ENCODE measurements at regions not wholly inside any gene's neighbourhood (a gene's known extent, or its start where the extent isn't known, plus 50 kb on each side); places are given as distances from the start of the nearest gene placed in this dataset.
"Not testable (repeated sequence)": the region's sequence is repeated elsewhere in the genome, so short reads cannot be mapped to it uniquely, and the experiment has no call there.

GRCh38 chr7:70846208-70846607 lies 285.7 kb upstream of the GALNT17 start:
- DNase-seq = no peak

- DNase-seq = no peak
Measured at GRCh38 chr7:70849580-70850235, 282.2 kb upstream of the GALNT17 start.

GRCh38 chr7:70855373-70855772 lies 276.6 kb upstream of the GALNT17 start:
- DNase-seq = no peak

- DNase-seq = peak; percentile 17 to 19
Measured at GRCh38 chr7:70856901-70857630, 274.9 kb upstream of the GALNT17 start.

- DNase-seq = no peak
Measured at GRCh38 chr7:70857793-70858545, 274.0 kb upstream of the GALNT17 start.

- DNase-seq = no peak
Measured at GRCh38 chr7:70867513-70867912, 264.4 kb upstream of the GALNT17 start.

DNA sequence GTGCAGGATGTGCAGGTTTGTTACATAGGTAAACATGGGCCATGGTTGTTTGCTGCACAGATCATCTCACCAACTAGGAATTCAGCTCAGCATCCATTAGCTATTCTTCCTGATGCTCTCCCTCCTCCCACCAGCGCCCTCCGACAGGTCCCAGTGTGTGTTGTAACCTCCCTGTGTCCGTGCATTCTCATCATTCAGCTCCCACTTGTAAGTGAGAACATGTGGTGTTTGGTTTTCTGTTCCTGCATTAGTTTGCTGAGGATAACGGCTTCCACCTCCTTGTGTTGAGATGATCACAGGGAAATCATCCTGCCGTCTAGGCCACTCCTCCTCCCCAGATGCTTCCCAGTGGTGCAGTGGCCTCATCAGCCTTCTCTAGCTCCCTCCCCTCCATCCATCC lies 261.6 kb upstream of the GALNT17 start:
- no peak for DNase-seq

GRCh38 chr7:70872188-70872587 lies 259.8 kb upstream of the GALNT17 start:
- no peak for DNase-seq

GRCh38 chr7:70881167-70881847 lies 250.6 kb upstream of the GALNT17 start:
- no peak for DNase-seq

- no peak for DNase-seq
Measured at GRCh38 chr7:70883750-70884439, 248.0 kb upstream of the GALNT17 start.

DNA sequence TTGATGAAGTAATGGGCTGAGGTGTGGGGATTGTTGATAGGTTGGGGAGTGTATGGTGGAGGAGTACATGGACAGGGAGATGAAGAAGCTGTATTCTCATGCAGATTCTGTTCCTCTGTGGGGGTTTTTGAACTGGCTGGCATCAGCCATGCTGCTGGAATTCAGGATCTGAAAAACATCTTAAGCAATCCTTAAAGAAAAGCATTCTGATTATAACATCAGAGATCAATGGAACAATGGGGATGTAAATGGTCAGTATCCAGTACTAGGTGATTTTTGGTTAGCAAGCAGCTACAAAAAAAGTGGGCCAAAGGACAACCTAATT lies 247.5 kb upstream of the GALNT17 start:
- no peak for DNase-seq

- DNase-seq = no peak
Measured at GRCh38 chr7:70884809-70885208, 247.1 kb upstream of the GALNT17 start.

DNA sequence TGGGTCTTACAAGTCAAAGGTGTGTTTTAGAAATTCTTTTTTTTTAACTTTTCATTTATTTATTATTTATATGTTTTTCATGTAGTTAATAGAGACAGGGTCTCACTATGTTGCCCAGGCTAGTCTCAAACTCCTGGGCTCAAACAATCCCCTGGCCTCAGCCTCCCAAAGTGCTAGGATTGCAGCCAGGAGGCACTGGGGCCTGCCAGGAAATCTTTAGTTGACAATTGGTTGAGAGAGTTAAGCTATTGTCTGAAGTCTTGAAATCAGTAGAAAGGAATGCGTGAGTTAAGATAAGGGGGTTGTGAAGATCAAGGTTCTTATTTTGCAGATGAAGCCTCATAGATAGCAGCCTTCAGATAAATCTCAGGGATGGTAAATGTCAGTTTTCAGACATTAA lies 245.4 kb upstream of the GALNT17 start:
- no peak for DNase-seq

DNA sequence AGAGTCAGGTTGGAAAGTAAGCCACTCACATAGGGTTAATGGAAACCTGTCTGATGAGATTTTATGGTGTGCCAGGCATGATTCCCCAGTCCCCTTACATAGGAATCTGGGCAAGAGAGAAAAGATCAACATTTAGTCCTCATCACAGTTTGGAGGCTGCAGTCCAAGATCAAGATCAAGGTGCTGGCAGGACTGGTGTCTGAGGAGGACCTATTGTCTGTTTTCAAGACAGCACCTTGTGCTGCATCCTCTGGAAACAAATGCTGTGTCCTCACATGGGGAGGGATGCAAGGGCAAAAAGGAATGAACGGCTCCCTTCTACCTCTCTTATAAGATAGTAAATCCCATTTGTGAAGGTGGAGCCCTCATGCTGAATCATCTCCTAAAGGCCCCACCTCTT lies 244.8 kb upstream of the GALNT17 start:
- no peak for DNase-seq

GRCh38 chr7:70890147-70890969 lies 241.6 kb upstream of the GALNT17 start:
- no peak for DNase-seq

- DNase-seq = no peak
Measured at GRCh38 chr7:70893422-70893821, 238.5 kb upstream of the GALNT17 start.

DNA sequence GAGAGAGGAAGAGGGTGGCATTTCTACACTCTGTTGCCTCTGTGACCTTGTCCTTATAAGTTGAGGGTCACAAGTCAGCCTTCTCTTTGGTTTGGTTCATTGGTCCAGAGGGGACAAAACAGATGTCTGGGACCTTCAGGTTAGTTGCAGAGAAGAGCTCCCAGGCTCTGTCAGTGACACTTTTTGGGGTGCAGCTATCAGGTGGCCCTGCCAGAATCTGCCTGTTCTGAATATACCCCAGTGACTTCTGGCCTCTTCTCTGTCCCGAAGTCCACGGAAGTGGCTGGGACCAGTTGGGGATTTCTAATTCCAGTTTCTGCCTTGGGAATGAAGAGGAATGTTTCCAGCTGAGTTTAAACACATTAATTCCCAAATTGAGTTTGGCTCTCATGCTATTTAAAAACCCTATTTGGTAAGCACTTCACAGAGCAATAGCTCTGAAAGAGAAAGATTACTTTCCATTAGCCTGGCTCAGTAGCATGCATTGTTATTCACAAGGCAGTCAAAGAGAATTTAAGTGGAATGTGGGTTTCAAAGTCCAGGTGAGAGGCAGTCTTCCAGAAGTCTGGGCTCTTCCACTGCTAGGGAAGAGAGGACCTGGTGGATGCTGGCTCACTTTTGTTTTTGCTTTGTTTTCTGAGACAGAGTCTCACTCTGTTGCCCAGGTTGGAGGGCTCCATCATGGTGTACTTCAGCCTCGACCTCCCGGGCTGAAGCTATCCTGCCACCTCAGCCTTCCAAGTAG lies 237.8 kb upstream of the GALNT17 start:
- DNase-seq = no peak

GRCh38 chr7:70894799-70895198 lies 237.1 kb upstream of the GALNT17 start:
- no peak for DNase-seq

DNA sequence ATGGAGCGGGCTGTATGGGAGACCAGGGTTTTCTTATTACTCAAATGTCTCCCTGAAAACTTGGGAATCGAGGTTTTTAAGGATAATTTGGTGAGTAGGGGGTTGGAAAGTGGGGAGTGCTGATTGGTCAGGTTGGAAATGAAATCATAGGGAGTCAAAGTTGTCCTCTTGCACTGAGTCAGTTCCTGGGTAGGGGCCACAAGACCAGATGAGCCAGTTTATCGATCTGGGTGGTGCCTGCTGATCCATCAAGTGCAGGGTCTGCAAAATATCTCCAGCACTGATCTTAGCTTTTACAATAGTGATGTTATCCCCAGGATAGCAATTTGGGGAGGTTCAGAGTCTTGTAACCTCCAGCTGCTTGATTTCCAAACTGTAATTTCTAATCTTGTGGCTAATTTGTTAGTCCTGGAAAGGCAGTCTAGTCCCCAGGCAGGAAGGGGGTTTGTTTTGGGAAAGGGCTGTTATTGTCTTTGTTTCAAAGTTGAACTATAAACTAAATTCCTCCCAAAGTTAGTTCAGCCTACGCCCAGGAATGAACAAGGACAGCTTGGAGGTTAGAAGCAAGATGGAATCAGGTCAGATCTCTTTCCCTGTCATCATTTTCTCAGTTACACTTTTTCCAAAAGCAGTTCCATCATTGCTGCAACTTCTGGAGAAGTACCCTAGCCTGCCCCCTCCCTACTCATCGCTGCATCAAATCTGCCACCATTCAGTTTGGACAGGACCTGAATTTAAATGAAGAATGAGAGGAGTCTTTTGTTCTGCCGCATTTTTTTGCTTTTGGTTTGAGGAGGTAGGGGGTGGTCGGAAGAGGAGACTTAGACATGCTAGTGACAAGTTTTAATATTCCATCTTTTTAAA lies 236.4 kb upstream of the GALNT17 start:
- DNase-seq = not testable (repeated sequence)
